ENCODE measurements at regions not wholly inside any gene's neighbourhood (a gene's known extent, or its start where the extent isn't known, plus 50 kb on each side); places are given as distances from the start of the nearest gene placed in this dataset.

DNA sequence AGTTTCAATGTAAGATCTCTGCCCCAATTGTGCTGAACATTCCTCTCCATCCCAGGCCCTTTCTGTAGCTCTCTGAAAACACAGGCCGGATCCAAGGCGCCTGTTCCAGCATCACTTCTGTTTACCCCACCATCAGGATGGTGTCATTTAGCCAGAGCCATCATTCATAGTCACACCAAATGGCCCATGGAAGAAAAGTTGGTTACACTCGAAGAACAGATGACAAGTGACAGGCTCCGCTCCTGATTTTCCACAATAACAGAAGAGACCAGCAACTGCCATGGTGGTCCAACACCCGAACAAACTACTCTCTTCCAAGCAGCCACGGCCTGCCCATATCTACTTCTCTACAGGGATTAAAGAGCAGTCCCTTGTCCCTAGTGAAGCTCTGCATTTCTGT is 59.9 kb upstream of the PROX1 start:
- no peak for TF ChIP-seq TAF1 (IDR thresholded peaks at IDR 0.05; ENCODE audit: borderline replicate concordance, insufficient read depth, low read length)
- no peak for TF ChIP-seq SIN3A (IDR thresholded peaks at IDR 0.05; ENCODE audit: borderline replicate concordance, insufficient read depth, low read length)
- no peak for TF ChIP-seq POLR2AphosphoS5 (IDR thresholded peaks at IDR 0.05; ENCODE audit: low read depth, low read length)
